GM23338 (cell line): ENCODE measurements at regions not wholly inside any gene's neighbourhood (a gene's known extent, or its start where the extent isn't known, plus 50 kb on each side); places are given as distances from the start of the nearest gene placed in this dataset.

Source experiments
- ATAC-seq: fragments of 200-7000 bp; cut with Tn5 transposase; 3 replicates; pipeline ENCODE4 v1.9.1; 2020
- DNase-seq: peaks from one replicate; pipeline ENCODE4 v3.0.0-alpha.2; 2015; ENCODE audit warnings: low spot score
- H2AFZ ChIP-seq: fragments of 200-600 bp; sonication (generic); 2 replicates; pipeline ENCODE4 v1.8.0; 2016; ENCODE audit warnings: antibody characterized with exemption, mild to moderate bottlenecking, moderate library complexity
- H3F3A ChIP-seq: fragments of 200-600 bp; sonication (generic); replicated peaks from 2 replicates; pipeline ENCODE4 v1.8.0; 2017; ENCODE audit warnings: antibody characterized with exemption, mixed run types, low read depth
- H3K27ac ChIP-seq: fragments of 200-600 bp; sonication (generic); 2 replicates; pipeline ENCODE4 v1.6.1; 2016; ENCODE audit warnings: low read depth
- H3K27me3 ChIP-seq: fragments of 200-600 bp; sonication (generic); 2 replicates; pipeline ENCODE4 v1.8.0; 2016; ENCODE audit warnings: mild to moderate bottlenecking, mixed run types, moderate library complexity; ENCODE audit not compliant: insufficient read depth
- H3K36me3 ChIP-seq: fragments of 200-600 bp; sonication (generic); 2 replicates; pipeline ENCODE4 v1.8.0; 2016; ENCODE audit warnings: mild to moderate bottlenecking; ENCODE audit not compliant: insufficient read depth
- H3K4me1 ChIP-seq: fragments of 200-600 bp; sonication (generic); 2 replicates; pipeline ENCODE4 v1.8.0; 2016; ENCODE audit warnings: mild to moderate bottlenecking, moderate library complexity; ENCODE audit not compliant: insufficient read depth
- H3K4me2 ChIP-seq: fragments of 200-600 bp; sonication (generic); 2 replicates; pipeline ENCODE4 v1.7.1; 2017; ENCODE audit warnings: mixed run types
- H3K4me3 ChIP-seq: fragments of 200-600 bp; sonication (generic); 2 replicates; pipeline ENCODE4 v1.6.1; 2016; ENCODE audit warnings: mixed run types
- H3K79me2 ChIP-seq: fragments of 200-600 bp; sonication (generic); replicated peaks from 2 replicates; pipeline ENCODE4 v1.8.0; 2017; ENCODE audit warnings: mild to moderate bottlenecking; ENCODE audit not compliant: insufficient read depth
- H3K9me2 ChIP-seq: fragments of 200-600 bp; sonication (generic); 2 replicates; pipeline ENCODE4 v1.8.0; 2017; ENCODE audit not compliant: insufficient read depth
- H4K20me1 ChIP-seq: fragments of 200-600 bp; sonication (generic); replicated peaks from 2 replicates; pipeline ENCODE4 v1.8.0; 2017; ENCODE audit warnings: mild to moderate bottlenecking; ENCODE audit not compliant: insufficient read depth
- H3K27ac Mint-ChIP-seq: 2 replicates; pipeline ENCODE4 v1.8.0; 2020; ENCODE audit warnings: inconsistent platforms, mild to moderate bottlenecking, moderate library complexity, mixed read lengths
- H3K27me3 Mint-ChIP-seq: 3 replicates; pipeline ENCODE4 v1.8.0; 2022; ENCODE audit warnings: low read depth, mild to moderate bottlenecking, moderate library complexity, mixed read lengths, inconsistent platforms; ENCODE audit not compliant: insufficient read depth, poor library complexity
- H3K36me3 Mint-ChIP-seq: 3 replicates; pipeline ENCODE4 v1.8.0; 2021; ENCODE audit warnings: low read depth, mild to moderate bottlenecking, inconsistent platforms, moderate library complexity, mixed read lengths
- H3K4me1 Mint-ChIP-seq: 3 replicates; pipeline ENCODE4 v1.8.0; 2020; ENCODE audit warnings: mild to moderate bottlenecking, inconsistent platforms, mixed read lengths
- H3K4me3 Mint-ChIP-seq: 3 replicates; pipeline ENCODE4 v1.8.0; 2021; ENCODE audit warnings: moderate library complexity, mild to moderate bottlenecking, inconsistent platforms, mixed read lengths
- H3K9me3 Mint-ChIP-seq: 3 replicates; pipeline ENCODE4 v1.8.0; 2020; ENCODE audit warnings: moderate library complexity, mild to moderate bottlenecking, inconsistent platforms, mixed read lengths
- CREB1 ChIP-seq: fragments of 250-450 bp; sonication (Bioruptor Pico); IDR thresholded peaks from 2 replicates; pipeline ENCODE4 v1.5.0; 2020; ENCODE audit warnings: low read depth, mild to moderate bottlenecking, moderate library complexity
- CTCF ChIP-seq, 2 experiments: fragments of 200-600 bp in 1 of 2; sonication (generic) in 1 of 2; conservative IDR thresholded peaks; 2 replicates each; pipeline versions ENCODE4 v1.5.1 to v1.6.1; 2016 to 2017; ENCODE audit warnings: antibody characterized with exemption in 2 of 2, low read depth in 2 of 2, mild to moderate bottlenecking in 2 of 2, moderate library complexity in 1 of 2
- ETS1 ChIP-seq: IDR thresholded peaks from 2 replicates; pipeline ENCODE4 v1.6.1; 2016; ENCODE audit warnings: antibody characterized with exemption
- EZH2 ChIP-seq: fragments of 200-600 bp; sonication (generic); IDR thresholded peaks from one replicate; pipeline ENCODE4 v1.8.0; 2017; ENCODE audit warnings: antibody characterized with exemption, mild to moderate bottlenecking, low read depth; ENCODE audit not compliant: unreplicated experiment
- EZH2phosphoT487 ChIP-seq: fragments of 200-600 bp; sonication (generic); IDR thresholded peaks from one replicate; pipeline ENCODE4 v1.8.1; 2018; ENCODE audit warnings: antibody characterized with exemption; ENCODE audit not compliant: unreplicated experiment
- JUNB ChIP-seq: IDR thresholded peaks from one replicate; pipeline ENCODE4 v1.6.1; 2016; ENCODE audit warnings: antibody characterized with exemption; ENCODE audit not compliant: unreplicated experiment
- NANOG ChIP-seq: IDR thresholded peaks from 2 replicates; pipeline ENCODE4 v1.6.1; 2016; ENCODE audit warnings: antibody characterized with exemption, borderline replicate concordance
- POLR2AphosphoS5 ChIP-seq: IDR thresholded peaks from 2 replicates; pipeline ENCODE4 v1.6.1; 2016; ENCODE audit warnings: antibody characterized with exemption, low read depth
- REST ChIP-seq: IDR thresholded peaks from one replicate; pipeline ENCODE4 v1.6.1; 2018; ENCODE audit warnings: antibody characterized with exemption; ENCODE audit not compliant: unreplicated experiment
- STAT1 ChIP-seq: IDR thresholded peaks from one replicate; pipeline ENCODE4 v1.6.1; 2016; ENCODE audit warnings: antibody characterized with exemption; ENCODE audit not compliant: unreplicated experiment
- ZNF114 ChIP-seq: fragments of 250-450 bp; sonication (Bioruptor Pico); IDR thresholded peaks from 2 replicates; pipeline ENCODE4 v1.5.0; 2020; ENCODE audit warnings: mild to moderate bottlenecking, moderate library complexity
- ZNF331 ChIP-seq: fragments of 250-450 bp; sonication (Bioruptor Pico); IDR thresholded peaks from 2 replicates; pipeline ENCODE4 v1.5.0; 2020; ENCODE audit warnings: low read depth, mild to moderate bottlenecking, moderate library complexity
- ZNF462 ChIP-seq: fragments of 250-450 bp; sonication (Bioruptor Pico); IDR thresholded peaks from 2 replicates; pipeline ENCODE4 v1.5.0; 2020; ENCODE audit warnings: mild to moderate bottlenecking, moderate library complexity

- no peak overlapping the region for H2AFZ ChIP-seq
- H3K9me3 Mint-ChIP-seq = no peaks in the 10 kb centered on the region
- no peaks in the 10 kb centered on the region for H3K4me1 Mint-ChIP-seq
- H3K27me3 ChIP-seq = no peaks in the 10 kb centered on the region
- H3K36me3 ChIP-seq = no peaks in the 10 kb centered on the region
- DNase-seq (no peak), ATAC-seq (no peak)
- no peaks in the 10 kb centered on the region for H3F3A ChIP-seq
- no peak overlapping the region for H3K4me2 ChIP-seq
- H3K36me3 Mint-ChIP-seq = no peaks in the 10 kb centered on the region
- no peak overlapping the region for H3K4me3 Mint-ChIP-seq
- H3K9me2 ChIP-seq = no peaks in the 10 kb centered on the region
- no peak for TF ChIP-seq ZNF462 (CRISPR knock-in tag)
- no peak for TF ChIP-seq POLR2AphosphoS5
- TF ChIP-seq ZNF331 (CRISPR knock-in tag) = no peak
- TF ChIP-seq ZNF114 (CRISPR knock-in tag) = no peak
- TF ChIP-seq EZH2phosphoT487 = no peak
- no peak for TF ChIP-seq CTCF (conservative IDR thresholded peaks at IDR 0.05; ENCODE audit: low read depth in 2 of 2)
- no peak for TF ChIP-seq ETS1
- no peak for TF ChIP-seq NANOG
- TF ChIP-seq CREB1 (CRISPR knock-in tag) = no peak
- TF ChIP-seq JUNB = no peak
- no peak for TF ChIP-seq REST
- no peak for TF ChIP-seq EZH2
- no peak for TF ChIP-seq STAT1
- H3K27ac Mint-ChIP-seq = no peak overlapping the region
- no peaks in the 10 kb centered on the region for H4K20me1 ChIP-seq
- no peak overlapping the region for H3K4me3 ChIP-seq
- no peaks in the 10 kb centered on the region for H3K27me3 Mint-ChIP-seq
- no peak overlapping the region for H3K27ac ChIP-seq
- no peaks in the 10 kb centered on the region for H3K4me1 ChIP-seq
- no peaks in the 10 kb centered on the region for H3K79me2 ChIP-seq
Observed at GRCh38 chr1:106225403-106225802, 831.1 kb upstream of the PRMT6 start.
